Right lobe of liver (tissue), 6 donors: ENCODE measurements at regions not wholly inside any gene's neighbourhood (a gene's known extent, or its start where the extent isn't known, plus 50 kb on each side); places are given as distances from the start of the nearest gene placed in this dataset.

Experiments
- ATAC-seq, 4 donors: fragments of 200-7000 bp; cut with Tn5 transposase; one replicate each; pipeline ENCODE4 v1.9.1; 2020; ENCODE audit warnings: mild to moderate bottlenecking in 4 of 4, moderate library complexity in 4 of 4
- DNase-seq, 3 donors: peaks; one replicate each; pipeline ENCODE4 v3.0.0-alpha.2; 2020
- H3K27ac ChIP-seq, 3 donors: fragments of 200-600 bp; one replicate each; pipeline ENCODE4 v1.8.0; 2022
- H3K27me3 ChIP-seq, 2 donors: fragments of 200-600 bp; one replicate each; pipeline ENCODE4 v1.8.0; 2022
- H3K36me3 ChIP-seq, 4 donors: fragments of 200-600 bp; sonication (generic) in 1 of 4; one replicate each; pipeline versions ENCODE4 v1.5.1 to v1.8.0; 2017 to 2022; ENCODE audit warnings: control low read depth in 1 of 4
- H3K4me1 ChIP-seq, 4 donors: fragments of 200-600 bp; sonication (generic) in 1 of 4; one replicate each; pipeline versions ENCODE4 v1.5.1 to v1.8.0; 2017 to 2022; ENCODE audit warnings: control low read depth in 1 of 4
- H3K4me3 ChIP-seq, 3 donors: fragments of 200-600 bp; one replicate each; pipeline ENCODE4 v1.8.0; 2022
- H3K9me3 ChIP-seq, 4 donors: fragments of 200-600 bp; sonication (generic) in 1 of 4; one replicate each; pipeline versions ENCODE4 v1.5.1 to v1.8.0; 2017 to 2022; ENCODE audit warnings: control low read depth in 1 of 4
- POLR2A ChIP-seq: fragments of 450-650 bp; IDR thresholded peaks from one replicate; pipeline ENCODE4 v1.6.1; 2017; ENCODE audit warnings: antibody characterized with exemption, mild to moderate bottlenecking
- WGBS: methylation state at CpG from one replicate; pipeline ENCODE4 v1.1.6; 2018; ENCODE audit warnings: low coverage, low lambda C conversion rate; ENCODE audit not compliant: insufficient coverage; ENCODE audit errors: missing lambda C conversion rate; 5-methylcytosine and 5-hydroxymethylcytosine counted together
- intact Hi-C, 2 donors: fragments of 100-400 bp; cut with DNase I; formaldehyde crosslinking; loops; one replicate each; pipeline versions ENCODE4 v1.11.2 to v1.14.1; 2022
- TF ChIP-seq, protein P1 (sequence below), 4 donors: fragments of 200-600 bp in 3 of 4; fragments of 450-650 bp in 1 of 4; IDR thresholded peaks; one replicate each; pipeline versions ENCODE4 v1.5.1 to v1.8.0; 2016 to 2022; ENCODE audit warnings: antibody characterized with exemption in 4 of 4, mild to moderate bottlenecking in 2 of 4
- donor health status: DM: no; HTN: yes; CAD: no.
- donor health status: DM: no; HTN: no; CAD: no.
- donor health status: DM: no; HTN: no; CAD: no.
- donor health status: DM: no; HTN: yes; CAD: no.
- donor health status: DM: no; HTN: yes; CAD: no.

- Histone ChIP-seq H3K9me3 (no peaks in the 10 kb centered on the region), H3K27ac (no peak overlapping the region), H3K36me3 (no peaks in the 10 kb centered on the region), H3K4me1 (no peaks in the 10 kb centered on the region), H3K27me3 (no peaks in the 10 kb centered on the region), H3K4me3 (no peak overlapping the region)
- TF ChIP-seq, protein P1, sequence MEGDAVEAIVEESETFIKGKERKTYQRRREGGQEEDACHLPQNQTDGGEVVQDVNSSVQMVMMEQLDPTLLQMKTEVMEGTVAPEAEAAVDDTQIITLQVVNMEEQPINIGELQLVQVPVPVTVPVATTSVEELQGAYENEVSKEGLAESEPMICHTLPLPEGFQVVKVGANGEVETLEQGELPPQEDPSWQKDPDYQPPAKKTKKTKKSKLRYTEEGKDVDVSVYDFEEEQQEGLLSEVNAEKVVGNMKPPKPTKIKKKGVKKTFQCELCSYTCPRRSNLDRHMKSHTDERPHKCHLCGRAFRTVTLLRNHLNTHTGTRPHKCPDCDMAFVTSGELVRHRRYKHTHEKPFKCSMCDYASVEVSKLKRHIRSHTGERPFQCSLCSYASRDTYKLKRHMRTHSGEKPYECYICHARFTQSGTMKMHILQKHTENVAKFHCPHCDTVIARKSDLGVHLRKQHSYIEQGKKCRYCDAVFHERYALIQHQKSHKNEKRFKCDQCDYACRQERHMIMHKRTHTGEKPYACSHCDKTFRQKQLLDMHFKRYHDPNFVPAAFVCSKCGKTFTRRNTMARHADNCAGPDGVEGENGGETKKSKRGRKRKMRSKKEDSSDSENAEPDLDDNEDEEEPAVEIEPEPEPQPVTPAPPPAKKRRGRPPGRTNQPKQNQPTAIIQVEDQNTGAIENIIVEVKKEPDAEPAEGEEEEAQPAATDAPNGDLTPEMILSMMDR (IDR thresholded peaks at IDR 0.05) = no peak
- TF ChIP-seq POLR2A = no peak
- DNase-seq (no peak), ATAC-seq (no peak)
- 73% methylated on average over 3 of the region's 3 CpGs for WGBS
- intact Hi-C loops = no loop called here
These were observed 221.2 kb upstream of the SAMSN1 start for GRCh38 chr21:14767192-14767852.

DNA sequence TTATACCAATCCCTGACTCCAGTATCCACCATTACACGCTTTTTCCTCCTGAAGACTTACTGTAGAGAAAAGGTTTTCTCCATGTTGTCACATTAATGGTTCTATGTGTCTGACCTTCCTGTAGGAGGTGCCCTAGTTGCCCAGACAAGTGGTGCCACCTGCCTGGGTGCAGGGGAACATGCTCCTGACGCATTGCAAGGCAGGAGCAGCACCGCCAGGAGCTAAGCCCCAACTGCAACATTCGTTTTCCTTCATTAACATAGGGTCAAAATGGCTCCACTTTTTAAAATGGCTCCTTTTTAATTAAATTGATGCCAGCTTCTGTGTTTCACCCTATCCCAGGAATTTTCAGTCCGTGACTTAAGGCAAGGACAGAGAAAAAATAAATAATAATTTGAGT, 220.1 kb upstream of the SAMSN1 start:
- H3K36me3 ChIP-seq = no peaks in the 10 kb centered on the region
- 63% methylated on average over 4 of the region's 5 CpGs for WGBS
- no peak overlapping the region for H3K27ac ChIP-seq
- no peaks in the 10 kb centered on the region for H3K4me1 ChIP-seq
- intact Hi-C loops = no loop called here
- TF ChIP-seq, protein P1 (IDR thresholded peaks at IDR 0.05) = no peak
- TF ChIP-seq POLR2A = no peak
- H3K27me3 ChIP-seq = no peaks in the 10 kb centered on the region
- no peak overlapping the region for H3K4me3 ChIP-seq
- DNase-seq (no peak), ATAC-seq (no peak)
- H3K9me3 ChIP-seq = no peaks in the 10 kb centered on the region

DNA sequence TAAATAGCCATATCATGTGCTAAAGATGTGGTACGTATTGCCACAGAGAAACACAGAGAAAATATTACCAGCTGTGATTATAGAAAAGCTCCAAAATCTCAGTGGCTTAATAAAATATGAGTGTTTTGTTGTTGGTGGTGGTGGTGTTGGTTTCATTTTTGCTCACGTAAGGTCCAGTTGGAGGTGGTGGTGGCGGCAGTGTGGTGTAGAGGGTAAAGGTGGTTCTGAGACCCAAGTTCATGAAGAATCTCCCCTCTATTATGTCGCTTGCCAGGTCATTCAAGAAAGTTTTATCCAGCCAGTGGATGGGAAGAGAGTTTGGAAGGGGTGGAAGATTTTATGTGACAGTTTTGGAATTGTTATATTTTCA, 217.6 kb upstream of the SAMSN1 start:
- intact Hi-C loops = no loop called here
- Histone ChIP-seq H3K36me3 (no peaks in the 10 kb centered on the region), H3K27me3 (no peaks in the 10 kb centered on the region), H3K4me3 (no peak overlapping the region), H3K27ac (no peak overlapping the region), H3K4me1 (no peaks in the 10 kb centered on the region), H3K9me3 (no peaks in the 10 kb centered on the region)
- ATAC-seq (no peak), DNase-seq (no peak)
- 68% methylated on average over 4 of the region's 4 CpGs for whole genome bisulfite sequencing
- TF ChIP-seq, protein P1 (IDR thresholded peaks at IDR 0.05) = no peak
- TF ChIP-seq POLR2A = no peak

DNA sequence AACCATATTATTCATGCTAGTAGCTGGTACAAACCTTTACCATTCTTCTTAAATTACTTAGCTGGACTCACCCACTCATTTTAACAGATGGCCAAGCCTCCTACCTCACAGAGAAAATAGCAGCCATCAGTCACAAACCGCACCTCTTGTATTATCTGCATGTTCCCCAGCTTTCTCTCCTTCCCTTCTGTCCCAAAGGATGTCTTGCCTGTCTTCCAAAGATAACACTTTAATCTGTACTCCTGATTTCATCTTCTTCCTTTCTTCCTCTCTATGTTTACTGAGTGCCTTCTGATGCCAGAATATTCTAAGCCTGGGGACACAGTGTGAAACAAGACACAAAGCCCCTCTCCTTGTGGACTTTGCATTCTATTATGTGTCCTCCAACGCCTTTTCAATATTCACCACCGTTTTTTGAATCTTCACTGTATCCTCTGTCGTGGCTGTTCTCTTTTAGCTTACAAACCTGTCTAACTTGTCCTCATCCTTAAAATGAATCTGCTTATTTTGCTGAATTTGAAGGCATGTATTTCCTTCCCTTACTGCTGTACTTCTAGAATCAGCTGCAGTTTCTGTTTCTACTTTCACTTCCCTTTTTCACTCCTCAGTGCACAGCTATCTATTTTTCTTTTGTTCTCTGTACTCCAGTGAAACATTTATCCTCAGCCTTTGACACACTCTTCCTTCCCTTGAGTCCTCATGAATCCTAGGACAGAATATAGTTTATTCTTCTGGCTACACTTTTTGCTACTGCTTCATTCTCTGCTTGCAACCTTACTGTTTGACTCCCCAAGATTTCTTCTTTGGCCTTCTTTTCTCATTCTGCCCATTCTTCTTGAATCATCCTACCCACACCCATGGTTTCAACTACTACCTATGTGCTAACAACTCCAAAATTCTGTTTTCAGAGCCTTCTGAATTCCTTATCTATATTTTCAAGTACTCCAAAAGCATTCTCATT, 216.9 kb upstream of the SAMSN1 start:
- WGBS = 18% methylated on average over 4 of the region's 4 CpGs
- ATAC-seq = peak; percentile 67 to 87 (median 84)
- H3K4me3 ChIP-seq = peak overlapping the region in 1 of 3 donors; percentile 6
- DNase-seq = no peak
- H3K36me3 ChIP-seq = no peaks in the 10 kb centered on the region
- H3K4me1 ChIP-seq = no peaks in the 10 kb centered on the region
- TF ChIP-seq, protein P1 (IDR thresholded peaks at IDR 0.05) = no peak
- no peak for TF ChIP-seq POLR2A
- no peaks in the 10 kb centered on the region for H3K27me3 ChIP-seq
- no peaks in the 10 kb centered on the region for H3K9me3 ChIP-seq
- intact Hi-C loops = no loop called here
- H3K27ac ChIP-seq = peak overlapping the region in 2 of 3 donors; percentile 6 to 44
